A673 (cell line): ENCODE measurements at regions not wholly inside any gene's neighbourhood (a gene's known extent, or its start where the extent isn't known, plus 50 kb on each side); places are given as distances from the start of the nearest gene placed in this dataset.

ENCODE experiments used
- BruUV-seq: library from RNA; stranded (reverse); fragments of 400-500 nt; replicated peaks from 2 replicates; lab custom pipeline; 2021; lab: Mats Ljungman, UMichigan
- CTCF ChIA-PET: fragments of 300-600 bp; sonication (Branson Sonifier 250); formaldehyde crosslinking; loops from one replicate; lab custom pipeline; 2022; ENCODE audit warnings: antibody characterized with exemption; lab: Charles Lee
- POLR2A ChIA-PET: fragments of 300-600 bp; sonication (Branson Sonifier 250); formaldehyde crosslinking; loops from one replicate; lab custom pipeline; 2022; ENCODE audit warnings: antibody characterized with exemption; ENCODE audit not compliant: low non-redundant PET; lab: Charles Lee
- DNase-seq: peaks from one replicate; pipeline ENCODE4 v3.0.0-alpha.2; 2015; ENCODE audit warnings: low spot score
- H3K27ac ChIP-seq: fragments of 200-600 bp; sonication (generic); 2 replicates; pipeline ENCODE4 v1.5.1; 2016; ENCODE audit warnings: mixed run types, low read depth, mild to moderate bottlenecking, mixed read lengths, antibody characterized with exemption, low read length; ENCODE audit not compliant: poor library complexity, severe bottlenecking
- H3K27me3 ChIP-seq: fragments of 200-600 bp; sonication (generic); replicated peaks from 2 replicates; pipeline ENCODE4 v1.6.1; 2017; ENCODE audit warnings: mixed run types, low read depth, mild to moderate bottlenecking, mixed read lengths, antibody characterized with exemption, low read length; ENCODE audit not compliant: insufficient read depth, poor library complexity
- H3K36me3 ChIP-seq: fragments of 200-600 bp; sonication (generic); 2 replicates; pipeline ENCODE4 v1.6.1; 2016; ENCODE audit warnings: mixed run types, mild to moderate bottlenecking, mixed read lengths, antibody characterized with exemption, low read length; ENCODE audit not compliant: insufficient read depth, poor library complexity, severe bottlenecking
- H3K4me1 ChIP-seq: fragments of 200-600 bp; sonication (generic); 2 replicates; pipeline ENCODE4 v1.6.1; 2017; ENCODE audit warnings: mixed run types, mild to moderate bottlenecking, mixed read lengths, antibody characterized with exemption, low read length; ENCODE audit not compliant: insufficient read depth, poor library complexity, severe bottlenecking
- H3K4me3 ChIP-seq: fragments of 200-600 bp; sonication (generic); 2 replicates; pipeline ENCODE4 v1.5.1; 2016; ENCODE audit warnings: low read depth, mixed run types, mild to moderate bottlenecking, mixed read lengths, low read length; ENCODE audit not compliant: poor library complexity, severe bottlenecking
- H3K9me3 ChIP-seq: fragments of 200-600 bp; sonication (generic); 2 replicates; pipeline ENCODE4 v1.6.1; 2016; ENCODE audit warnings: mixed run types, low read depth, mild to moderate bottlenecking, mixed read lengths, antibody characterized with exemption, low read length; ENCODE audit not compliant: poor library complexity, severe bottlenecking
- EZH2 ChIP-seq: fragments of 200-600 bp; sonication (generic); IDR thresholded peaks from 2 replicates; pipeline ENCODE4 v1.6.1; 2017; ENCODE audit warnings: borderline replicate concordance, low read depth, mild to moderate bottlenecking, mixed read lengths, antibody characterized with exemption, low read length; ENCODE audit not compliant: poor library complexity, severe bottlenecking
- intact Hi-C: fragments of 100-400 bp; cut with micrococcal nuclease; formaldehyde crosslinking; loops from one replicate; pipeline ENCODE4 v1.10.0; 2022; ENCODE audit not compliant: unreplicated experiment
- TF ChIP-seq, protein P1 (sequence below): fragments of 300-800, 200-600 bp; sonication (generic); conservative IDR thresholded peaks from 2 replicates; pipeline ENCODE4 v1.5.1; 2017; ENCODE audit warnings: low read depth, mild to moderate bottlenecking, antibody characterized with exemption, low read length, moderate library complexity, mixed read lengths

DNA sequence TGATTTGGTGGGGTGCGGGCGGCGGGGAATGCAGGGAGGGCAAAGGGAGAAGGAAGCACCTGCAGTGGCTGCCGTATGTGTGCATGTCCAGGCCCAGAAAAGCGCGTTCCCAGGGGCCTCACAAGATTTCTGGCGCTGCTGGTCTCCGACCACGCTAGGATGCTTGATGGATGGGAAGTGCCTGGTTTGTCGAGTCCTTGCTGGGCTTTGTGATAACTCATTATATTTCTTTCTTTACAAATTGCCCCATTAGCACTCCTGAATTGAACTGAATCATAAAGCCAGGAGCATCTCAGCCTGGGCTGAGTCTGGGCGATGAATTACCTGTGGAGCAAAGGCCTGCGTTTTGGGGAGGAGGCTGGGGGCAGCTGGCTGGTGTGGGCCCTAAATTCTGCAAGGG is 69.2 kb upstream of the LMO1 start:
- Histone ChIP-seq H3K9me3 (no peaks in the 10 kb centered on the region), H3K27me3 (peaks cover 63% of the 10 kb centered on the region), H3K36me3 (no peaks in the 10 kb centered on the region), H3K4me3 (no peak overlapping the region), H3K27ac (no peak overlapping the region), H3K4me1 (peaks cover 26% of the 10 kb centered on the region)
- intact Hi-C loops, result no loop called here
- TF ChIP-seq, protein P1, sequence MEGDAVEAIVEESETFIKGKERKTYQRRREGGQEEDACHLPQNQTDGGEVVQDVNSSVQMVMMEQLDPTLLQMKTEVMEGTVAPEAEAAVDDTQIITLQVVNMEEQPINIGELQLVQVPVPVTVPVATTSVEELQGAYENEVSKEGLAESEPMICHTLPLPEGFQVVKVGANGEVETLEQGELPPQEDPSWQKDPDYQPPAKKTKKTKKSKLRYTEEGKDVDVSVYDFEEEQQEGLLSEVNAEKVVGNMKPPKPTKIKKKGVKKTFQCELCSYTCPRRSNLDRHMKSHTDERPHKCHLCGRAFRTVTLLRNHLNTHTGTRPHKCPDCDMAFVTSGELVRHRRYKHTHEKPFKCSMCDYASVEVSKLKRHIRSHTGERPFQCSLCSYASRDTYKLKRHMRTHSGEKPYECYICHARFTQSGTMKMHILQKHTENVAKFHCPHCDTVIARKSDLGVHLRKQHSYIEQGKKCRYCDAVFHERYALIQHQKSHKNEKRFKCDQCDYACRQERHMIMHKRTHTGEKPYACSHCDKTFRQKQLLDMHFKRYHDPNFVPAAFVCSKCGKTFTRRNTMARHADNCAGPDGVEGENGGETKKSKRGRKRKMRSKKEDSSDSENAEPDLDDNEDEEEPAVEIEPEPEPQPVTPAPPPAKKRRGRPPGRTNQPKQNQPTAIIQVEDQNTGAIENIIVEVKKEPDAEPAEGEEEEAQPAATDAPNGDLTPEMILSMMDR, result no peak
- TF ChIP-seq EZH2, result no peak
- ChIA-PET POLR2A (no interaction called here), CTCF (no interaction called here)
- no peak for DNase-seq
- BruUV-seq, result no TSS peak

DNA sequence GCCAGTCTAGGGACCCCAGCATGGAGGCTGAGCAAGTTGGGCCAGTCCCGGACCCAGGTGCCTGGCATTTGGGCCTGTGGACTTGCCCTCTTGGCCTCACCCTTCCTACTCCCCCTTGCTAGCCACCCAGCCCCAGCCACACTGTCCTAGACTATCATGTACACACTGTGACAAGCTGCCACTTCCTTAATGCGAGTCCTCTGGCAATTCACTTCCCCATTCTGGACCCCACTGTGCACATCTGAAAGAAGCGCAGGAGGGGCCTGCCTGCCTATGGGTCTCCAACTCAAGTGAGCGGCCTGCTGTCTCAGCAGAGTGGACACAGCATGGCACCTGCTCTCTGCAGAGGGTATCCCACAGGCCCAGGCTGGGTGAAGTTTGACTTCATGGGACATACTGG is 68.5 kb upstream of the LMO1 start:
- no TSS peak for BruUV-seq
- CTCF ChIA-PET, result no interaction called here

DNA sequence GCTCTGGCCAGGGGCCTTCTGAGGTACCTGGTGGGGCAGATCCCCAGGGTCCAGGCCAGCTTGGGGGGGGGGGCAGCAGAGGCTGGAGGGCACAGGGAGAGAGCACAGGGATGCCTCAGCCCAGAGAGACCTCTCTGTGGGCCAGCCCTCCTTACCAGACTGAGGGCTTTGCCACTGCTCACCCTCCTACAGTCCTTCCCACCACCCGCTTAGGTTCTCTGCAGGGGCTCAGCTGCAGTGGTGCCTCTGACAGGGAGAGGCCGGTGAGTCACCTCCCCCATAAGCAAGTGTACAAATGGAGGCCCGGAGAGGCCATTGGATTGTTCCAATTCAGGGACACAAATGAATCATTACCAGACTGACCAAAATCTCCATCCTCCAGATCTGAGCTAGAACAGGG is 68.1 kb upstream of the LMO1 start:
- no peak for DNase-seq
- POLR2A ChIA-PET, result no interaction called here
- CTCF ChIA-PET, result no interaction called here
- Histone ChIP-seq H3K4me3 (no peak overlapping the region), H3K27ac (no peak overlapping the region), H3K27me3 (peaks cover 73% of the 10 kb centered on the region), H3K4me1 (peaks cover 26% of the 10 kb centered on the region), H3K36me3 (no peaks in the 10 kb centered on the region), H3K9me3 (no peaks in the 10 kb centered on the region)
- intact Hi-C loops, result no loop called here
- BruUV-seq, result no TSS peak
- TF ChIP-seq, protein P1, result no peak
- TF ChIP-seq EZH2, result no peak

More for the DNA sequence above, 68.5 kb upstream of the LMO1 start:
- no peak for DNase-seq
- Histone ChIP-seq H3K27ac (no peak overlapping the region), H3K9me3 (no peaks in the 10 kb centered on the region), H3K4me3 (no peak overlapping the region), H3K27me3 (peaks cover 70% of the 10 kb centered on the region), H3K36me3 (no peaks in the 10 kb centered on the region), H3K4me1 (peaks cover 26% of the 10 kb centered on the region)
- no peak for TF ChIP-seq EZH2
- TF ChIP-seq, protein P1, result no peak
- POLR2A ChIA-PET, result no interaction called here
- intact Hi-C loops, result no loop called here
